ENCODE measurements at regions not wholly inside any gene's neighbourhood (a gene's known extent, or its start where the extent isn't known, plus 50 kb on each side); places are given as distances from the start of the nearest gene placed in this dataset.
A peak's percentile ranks its signal among the peaks of the same experiment; 100 is the strongest.

DNA sequence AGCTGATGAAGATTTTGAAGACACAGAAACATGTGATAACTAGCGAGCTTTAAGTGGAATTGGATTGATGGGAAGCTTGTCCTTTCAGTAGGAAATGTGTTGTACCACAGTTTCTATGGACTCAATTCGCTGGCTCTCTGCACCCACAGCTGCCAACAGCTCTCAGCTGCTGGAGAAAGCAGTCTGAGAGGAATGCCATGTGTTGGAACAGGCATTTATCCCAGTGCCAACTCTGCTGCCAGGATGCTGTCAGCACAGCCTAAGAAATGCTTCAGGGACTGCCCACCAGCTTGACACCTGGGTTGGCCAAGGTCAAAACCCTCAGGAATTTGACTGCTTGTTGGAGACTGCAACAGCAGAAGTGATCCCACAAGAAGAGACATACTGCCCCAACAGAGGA, 193.0 kb upstream of the THSD7B start:
- peak in 38 of 58 donors; percentile 1 to 56 (median 12) for DNase-seq

- DNase-seq = no peak
Measured at GRCh38 chr2:136557203-136557602, 208.1 kb upstream of the THSD7B start.

DNA sequence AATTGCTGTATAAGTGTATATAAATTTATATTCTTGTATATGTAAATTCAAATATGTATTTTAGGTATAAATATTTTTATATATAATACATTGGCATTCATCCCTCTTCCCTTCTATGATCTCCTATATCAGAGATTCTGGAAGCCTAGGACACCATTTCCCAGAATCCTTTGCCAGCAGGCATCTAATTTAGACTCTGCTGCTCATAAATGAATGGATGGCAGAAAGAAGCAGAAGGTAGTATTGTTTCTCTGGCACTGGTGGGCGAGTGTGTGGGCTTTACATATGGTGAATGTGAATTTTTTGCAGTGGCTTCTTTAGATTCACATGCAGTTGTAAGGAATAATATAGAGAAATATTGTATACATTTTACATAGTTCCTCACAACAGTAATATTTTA, 215.2 kb upstream of the THSD7B start:
- DNase-seq = peak in 2 of 58 donors; percentile 1 to 2

GRCh38 chr2:136539355-136539754, 226.0 kb upstream of the THSD7B start:
- DNase-seq = no peak

- peak in 44 of 58 donors; percentile 3 to 73 (median 26) for DNase-seq
Measured at GRCh38 chr2:136538489-136538888, 226.9 kb upstream of the THSD7B start.

GRCh38 chr2:136534811-136535210, 230.5 kb upstream of the THSD7B start:
- DNase-seq = peak in 1 of 58 donors; percentile 5

DNA sequence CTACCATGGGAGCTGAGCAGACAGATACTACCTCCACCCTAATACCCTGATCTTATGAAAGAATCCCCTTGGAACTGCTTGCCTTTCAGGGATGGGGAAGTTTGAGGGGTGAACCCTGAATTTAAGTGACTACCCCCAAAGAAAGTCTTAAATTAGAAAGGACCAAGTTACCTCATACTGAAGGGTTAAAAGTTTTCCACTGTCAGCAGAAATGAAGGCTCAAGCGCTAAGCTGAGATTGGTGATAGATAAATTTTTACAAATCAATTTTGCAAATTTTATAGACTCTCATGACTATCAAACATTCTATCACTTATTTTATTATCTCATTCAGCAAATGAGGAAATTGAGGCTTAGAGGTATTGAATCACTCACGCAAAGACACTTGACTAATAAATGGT, 233.2 kb upstream of the THSD7B start:
- DNase-seq = no peak

GRCh38 chr2:136531731-136532130, 233.6 kb upstream of the THSD7B start:
- DNase-seq = no peak

GRCh38 chr2:136530146-136530545, 235.2 kb upstream of the THSD7B start:
- DNase-seq = no peak

- no peak for DNase-seq
Measured at GRCh38 chr2:136527560-136527959, 237.8 kb upstream of the THSD7B start.

GRCh38 chr2:136522724-136523123, 242.6 kb upstream of the THSD7B start:
- DNase-seq = no peak

GRCh38 chr2:136517716-136518115, 247.6 kb upstream of the THSD7B start:
- no peak for DNase-seq

- no peak for DNase-seq
Measured at GRCh38 chr2:136510244-136510643, 255.1 kb upstream of the THSD7B start.

- no peak for DNase-seq
Measured at GRCh38 chr2:136505462-136505861, 259.9 kb upstream of the THSD7B start.

GRCh38 chr2:136502660-136503059, 262.7 kb upstream of the THSD7B start:
- no peak for DNase-seq

DNA sequence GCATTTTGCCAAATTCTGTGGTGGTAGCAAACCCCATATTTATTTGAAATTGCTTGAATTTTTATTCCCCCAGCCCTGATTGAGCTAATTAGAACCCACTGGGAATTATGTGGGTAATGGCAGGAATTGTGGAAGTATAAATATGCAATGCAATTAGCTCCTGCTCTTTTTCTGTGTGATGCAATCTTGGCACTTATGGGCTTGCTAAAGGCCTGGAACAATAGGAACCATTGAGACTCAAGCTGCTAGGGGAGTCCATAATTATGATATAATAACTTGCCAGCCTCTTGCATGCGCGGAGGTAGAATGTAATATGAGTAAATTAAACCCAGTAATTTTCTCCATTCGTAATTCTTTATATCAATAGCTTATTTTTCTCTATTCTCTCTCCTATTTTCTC, 267.6 kb upstream of the THSD7B start:
- no peak for DNase-seq

DNA sequence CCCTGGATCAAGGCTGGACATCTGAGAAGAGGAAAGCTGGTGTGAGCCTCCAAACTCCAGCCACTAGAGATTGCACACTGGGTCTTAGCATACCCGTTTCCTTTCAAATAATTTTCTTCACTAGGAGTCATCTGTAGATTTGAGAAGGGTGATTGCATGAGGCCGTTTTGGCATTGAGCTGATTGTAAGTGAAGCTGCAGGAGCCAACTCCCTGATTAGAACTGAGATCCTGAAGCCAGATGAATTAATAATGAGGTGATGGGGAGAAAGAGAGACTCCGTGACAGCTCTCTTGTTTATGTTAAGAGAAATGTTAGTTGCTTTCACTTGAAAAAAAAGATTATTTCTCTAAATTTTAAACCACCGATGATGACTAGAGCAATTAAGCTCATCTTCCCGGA, 268.4 kb upstream of the THSD7B start:
- no peak for DNase-seq

DNA sequence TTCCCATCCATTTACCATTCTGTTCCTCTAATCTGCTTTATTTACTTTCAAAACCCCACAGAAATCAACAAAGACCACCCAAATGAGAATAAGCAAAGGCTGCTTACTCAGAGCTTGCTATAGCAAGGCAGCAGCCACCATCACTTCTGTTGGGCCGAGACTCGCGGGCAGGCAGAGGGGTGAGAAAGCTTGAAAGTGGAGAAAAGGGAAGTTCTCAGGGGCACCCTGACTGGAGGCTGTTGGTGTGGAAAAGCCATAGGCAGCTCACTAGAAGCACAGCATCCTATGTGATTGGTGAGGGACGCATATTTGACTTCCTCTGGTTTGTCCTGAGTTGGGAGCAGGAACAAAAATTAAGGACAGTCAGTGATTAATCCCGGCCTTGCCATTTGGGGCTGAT, 269.7 kb upstream of the THSD7B start:
- DNase-seq = no peak

DNA sequence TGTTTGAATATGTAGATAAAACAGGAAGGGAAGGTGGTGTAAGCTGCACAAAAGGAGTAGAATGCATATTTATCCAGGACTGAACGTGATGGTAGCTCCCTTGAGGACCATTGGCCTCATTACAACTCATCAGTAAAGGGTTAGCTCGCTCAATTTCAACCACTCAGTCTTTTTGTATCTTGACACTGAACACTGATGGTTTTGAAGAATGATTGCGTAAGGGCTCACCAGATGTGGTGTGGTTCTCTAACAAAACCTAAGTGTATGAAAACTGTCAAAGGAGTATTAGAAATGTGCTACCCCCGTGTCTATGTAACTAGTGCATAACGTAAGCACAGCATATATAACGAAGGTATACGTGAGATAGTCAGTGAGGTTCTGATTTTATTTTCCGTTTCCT, 272.4 kb upstream of the THSD7B start:
- no peak for DNase-seq

- DNase-seq = no peak
Measured at GRCh38 chr2:136490100-136490499, 275.2 kb upstream of the THSD7B start.

- DNase-seq = no peak
Measured at GRCh38 chr2:136487421-136487820, 277.9 kb upstream of the THSD7B start.

GRCh38 chr2:136486115-136486514, 279.2 kb upstream of the THSD7B start:
- no peak for DNase-seq

- no peak for DNase-seq
Measured at GRCh38 chr2:136482966-136483365, 282.4 kb upstream of the THSD7B start.

GRCh38 chr2:136482006-136482405, 283.3 kb upstream of the THSD7B start:
- no peak for DNase-seq

Measured in anterior cingulate cortex (tissue), 58 donors.